K562 (cell line): ENCODE measurements at regions not wholly inside any gene's neighbourhood (a gene's known extent, or its start where the extent isn't known, plus 50 kb on each side); places are given as distances from the start of the nearest gene placed in this dataset.

Experiments
- ATAC-seq: fragments of 200-7000 bp; cut with Tn5 transposase; 3 replicates; pipeline ENCODE4 v1.9.1; 2020; ENCODE audit warnings: moderate library complexity
- BruUV-seq: library from RNA; stranded (reverse); fragments of 400-500 nt; replicated peaks from 2 replicates; lab custom pipeline; 2021; lab: Mats Ljungman, UMichigan
- CTCF ChIA-PET: fragments of 300-600 bp; formaldehyde crosslinking; extraction: SDS; loops from one replicate; lab custom pipeline; 2021; ENCODE audit warnings: low intra/inter-chr PET ratio; lab: Yijun Ruan, JAX
- POLR2A ChIA-PET: fragments of 300-600, 350-650 bp; sonication (Branson Sonifier 250); formaldehyde crosslinking; extraction: SDS; loops from one replicate; lab custom pipeline; 2021; ENCODE audit warnings: antibody characterized with exemption, inconsistent platforms; lab: Yijun Ruan, JAX
- DNase-seq, 4 experiments: peaks; one replicate each; pipeline versions ENCODE4 v3.0.0 to v3.0.0-alpha.2; 2011 to 2018; ENCODE audit warnings: low spot score in 3 of 4, mixed read lengths in 3 of 4; ENCODE audit errors: extremely low read depth in 1 of 4
- FAIRE-seq: peaks from 2 replicates; lab custom pipeline; 2011; peaks lifted over from hg19 to GRCh38; lab: Jason Lieb, UNC
- H2AFZ ChIP-seq: 2 replicates; pipeline ENCODE4 v1.6.0; 2011; ENCODE audit warnings: low read depth, low read length, control low read depth, inconsistent platforms
- H3K27ac ChIP-seq: fragments of 200-600 bp; 3 replicates; pipeline ENCODE4 v1.8.0; 2011; ENCODE audit warnings: low read depth, mild to moderate bottlenecking, control low read depth, inconsistent platforms, low read length, moderate library complexity, mixed read lengths; ENCODE audit errors: extremely low read depth
- H3K27me3 ChIP-seq, 2 experiments: fragments of 300-600 bp in 1 of 2; 2 replicates in 1 of 2; 3 replicates in 1 of 2; pipeline versions ENCODE4 v1.6.0 to v1.8.0; 2011; ENCODE audit warnings: inconsistent platforms in 2 of 2, low read length in 2 of 2, mild to moderate bottlenecking in 1 of 2, mixed read lengths in 1 of 2, moderate library complexity in 1 of 2; ENCODE audit not compliant: control insufficient read depth in 2 of 2, insufficient read depth in 2 of 2
- H3K36me3 ChIP-seq: fragments of 300-600 bp; 3 replicates; pipeline ENCODE4 v1.8.0; 2011; ENCODE audit warnings: mild to moderate bottlenecking, low read length, inconsistent platforms; ENCODE audit not compliant: control insufficient read depth, insufficient read depth
- H3K4me1 ChIP-seq, 2 experiments: fragments of 200-600 bp in 1 of 2; replicated peaks in 1 of 2; 2 replicates in 1 of 2; 3 replicates in 1 of 2; pipeline versions ENCODE4 v1.5.1 to v1.8.0; 2011; ENCODE audit warnings: inconsistent platforms in 2 of 2, low read length in 2 of 2, mild to moderate bottlenecking in 1 of 2, mixed read lengths in 1 of 2, moderate library complexity in 1 of 2; ENCODE audit not compliant: control insufficient read depth in 2 of 2, insufficient read depth in 2 of 2
- H3K4me2 ChIP-seq: 2 replicates; pipeline ENCODE4 v1.6.1; 2011; ENCODE audit warnings: low read length, control low read depth, inconsistent platforms, mixed read lengths; ENCODE audit not compliant: insufficient read depth
- H3K4me3 ChIP-seq: fragments of 200-600 bp; sonication (generic), shearing (Covaris generic); 2 replicates; pipeline ENCODE4 v1.5.1; 2016; ENCODE audit warnings: control low read depth, inconsistent platforms
- H3K79me2 ChIP-seq: fragments of 200-600 bp; 3 replicates; pipeline ENCODE4 v1.8.0; 2011; ENCODE audit warnings: low read length, inconsistent platforms; ENCODE audit not compliant: control insufficient read depth, insufficient read depth
- H3K9ac ChIP-seq, 2 experiments: 2 replicates each; pipeline versions ENCODE4 v1.6.0 to v1.6.1; 2011; ENCODE audit warnings: low read depth in 2 of 2, low read length in 2 of 2, control low read depth in 1 of 2, inconsistent platforms in 1 of 2, mild to moderate bottlenecking in 1 of 2, mixed read lengths in 1 of 2; ENCODE audit not compliant: insufficient read depth in 1 of 2
- H3K9me1 ChIP-seq: one replicate; pipeline ENCODE4 v1.6.0; 2011; ENCODE audit warnings: inconsistent platforms, mild to moderate bottlenecking, low read length, moderate library complexity; ENCODE audit not compliant: control insufficient read depth, insufficient read depth
- H3K9me3 ChIP-seq: replicated peaks from 2 replicates; pipeline ENCODE4 v1.5.1; 2011; ENCODE audit warnings: low read depth, low read length, inconsistent platforms; ENCODE audit not compliant: control insufficient read depth, insufficient read depth
- H4K20me1 ChIP-seq: replicated peaks from 2 replicates; pipeline ENCODE4 v1.6.1; 2011; ENCODE audit warnings: low read length, inconsistent platforms, mixed read lengths; ENCODE audit not compliant: control insufficient read depth, insufficient read depth
- ASH1L ChIP-seq: fragments of 450-650 bp; IDR thresholded peaks from 2 replicates; pipeline ENCODE4 v1.6.1; 2018; ENCODE audit warnings: borderline replicate concordance, mild to moderate bottlenecking, low read depth; ENCODE audit not compliant: partially characterized antibody
- EHMT2 ChIP-seq: fragments of 450-650 bp; IDR thresholded peaks from 2 replicates; pipeline ENCODE4 v1.6.1; 2018; ENCODE audit warnings: antibody characterized with exemption
- ERF ChIP-seq: fragments of 450-650 bp; formaldehyde crosslinking; IDR thresholded peaks from 2 replicates; pipeline ENCODE4 v1.4.0; 2020; ENCODE audit warnings: mild to moderate bottlenecking, mixed read lengths
- KLF13 ChIP-seq: fragments of 450-650 bp; IDR thresholded peaks from 2 replicates; pipeline ENCODE4 v1.6.1; 2016; ENCODE audit warnings: missing genetic modification characterization, low read depth, mild to moderate bottlenecking, missing compliant biosample characterization, moderate library complexity, borderline replicate concordance
- NFE2 ChIP-seq: IDR thresholded peaks from 2 replicates; pipeline ENCODE4 v1.6.1; 2014; ENCODE audit warnings: antibody characterized with exemption, low read depth
- NFIC ChIP-seq: fragments of 450-650 bp; IDR thresholded peaks from 2 replicates; pipeline ENCODE4 v1.6.1; 2017; ENCODE audit warnings: mild to moderate bottlenecking, inconsistent platforms
- SMARCA4 ChIP-seq: fragments of 450-650 bp; IDR thresholded peaks from 2 replicates; pipeline ENCODE4 v1.6.1; 2016
- STAG1 ChIP-seq: sonication (generic); formaldehyde crosslinking; IDR thresholded peaks from 2 replicates; pipeline ENCODE4 v1.5.0; 2020; ENCODE audit warnings: missing genetic modification reagents, borderline replicate concordance
- ZNF57 ChIP-seq: fragments of 450-650 bp; formaldehyde crosslinking; IDR thresholded peaks from 2 replicates; pipeline ENCODE4 v1.4.0; 2020; ENCODE audit warnings: mild to moderate bottlenecking, moderate library complexity
- WGBS: fragments of 100-300 bp; shearing (Covaris generic); methylation state at CpG from one replicate; pipeline ENCODE4 v1.1.6; 2016; ENCODE audit warnings: low coverage, mixed read lengths; ENCODE audit not compliant: insufficient coverage; ENCODE audit errors: missing lambda C conversion rate; 5-methylcytosine and 5-hydroxymethylcytosine counted together
- in situ Hi-C: fragments of 300-500 bp; cut with MboI; formaldehyde crosslinking; loops from 4 replicates; pipeline ENCODE4 v1.15.0; 2018; ENCODE audit warnings: inconsistent platforms, mixed read lengths
- intact Hi-C: fragments of 100-400 bp; cut with micrococcal nuclease; formaldehyde crosslinking; loops from 2 replicates; pipeline ENCODE4 v1.14.2; 2022
- TF ChIP-seq, protein P1 (sequence below): fragments of 200-800 bp; sonication (Bioruptor generic); IDR thresholded peaks from 2 replicates; pipeline ENCODE4 v1.6.1; 2017; ENCODE audit warnings: missing genetic modification characterization, missing compliant biosample characterization

DNA sequence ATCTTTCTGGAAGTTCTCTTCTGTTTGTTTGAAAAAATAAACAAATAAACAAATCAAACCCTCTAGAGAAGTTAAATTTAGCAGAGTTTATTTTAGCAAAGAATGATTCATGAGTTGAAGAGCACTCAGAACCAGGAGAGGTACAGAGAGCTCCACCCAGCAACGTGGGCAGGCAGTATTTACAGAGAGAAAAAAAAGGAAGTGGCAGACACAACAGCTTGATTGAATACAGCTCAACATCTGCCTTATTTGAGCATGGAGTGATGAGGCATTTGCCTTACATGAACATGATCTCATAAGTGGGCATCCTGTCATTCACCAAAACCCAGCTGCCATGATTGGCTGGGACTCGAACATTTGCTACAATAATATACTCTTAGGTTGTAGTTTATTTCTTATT, 381.6 kb upstream of the ADAMTS16 start:
- Histone ChIP-seq H3K9me3 (no peaks in the 10 kb centered on the region), H3K27ac (no peak overlapping the region), H3K27me3 (no peaks in the 10 kb centered on the region), H2AFZ (no peak overlapping the region), H3K9me1 (no peaks in the 10 kb centered on the region), H3K79me2 (no peaks in the 10 kb centered on the region), H3K4me3 (no peak overlapping the region), H3K4me2 (no peak overlapping the region), H4K20me1 (no peaks in the 10 kb centered on the region), H3K9ac (no peak overlapping the region), H3K36me3 (no peaks in the 10 kb centered on the region), H3K4me1 (no peaks in the 10 kb centered on the region)
- ATAC-seq, result no peak
- intact Hi-C loops (no loop called here), in situ Hi-C loops (no loop called here)
- BruUV-seq, result no TSS peak
- no peak for TF ChIP-seq ZNF57
- TF ChIP-seq ASH1L, result no peak
- no peak for TF ChIP-seq SMARCA4
- no peak for TF ChIP-seq KLF13 (tag)
- no peak for TF ChIP-seq NFIC
- no peak for TF ChIP-seq STAG1 (CRISPR knock-in tag)
- no peak for TF ChIP-seq NFE2
- TF ChIP-seq, protein P1, sequence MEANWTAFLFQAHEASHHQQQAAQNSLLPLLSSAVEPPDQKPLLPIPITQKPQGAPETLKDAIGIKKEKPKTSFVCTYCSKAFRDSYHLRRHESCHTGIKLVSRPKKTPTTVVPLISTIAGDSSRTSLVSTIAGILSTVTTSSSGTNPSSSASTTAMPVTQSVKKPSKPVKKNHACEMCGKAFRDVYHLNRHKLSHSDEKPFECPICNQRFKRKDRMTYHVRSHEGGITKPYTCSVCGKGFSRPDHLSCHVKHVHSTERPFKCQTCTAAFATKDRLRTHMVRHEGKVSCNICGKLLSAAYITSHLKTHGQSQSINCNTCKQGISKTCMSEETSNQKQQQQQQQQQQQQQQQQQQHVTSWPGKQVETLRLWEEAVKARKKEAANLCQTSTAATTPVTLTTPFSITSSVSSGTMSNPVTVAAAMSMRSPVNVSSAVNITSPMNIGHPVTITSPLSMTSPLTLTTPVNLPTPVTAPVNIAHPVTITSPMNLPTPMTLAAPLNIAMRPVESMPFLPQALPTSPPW (CRISPR knock-in tag), result no peak
- TF ChIP-seq ERF (CRISPR knock-in tag), result no peak
- no peak for TF ChIP-seq EHMT2
- 0% methylated on average over 2 of the region's 2 CpGs for WGBS
- FAIRE-seq, result no peak
- ChIA-PET POLR2A (interaction anchor here (0.6 kb wide), 1 partner anchor 31 kb away, joined by 4 read pairs; no protein-coding TSS in a partner anchor), CTCF (no interaction called here)
- no peak for DNase-seq
